Calu3 (cell line): ENCODE measurements at regions not wholly inside any gene's neighbourhood (a gene's known extent, or its start where the extent isn't known, plus 50 kb on each side); places are given as distances from the start of the nearest gene placed in this dataset.

Experiments used
- BruUV-seq: library from RNA; stranded (reverse); fragments of 400-500 nt; replicated peaks from 2 replicates; lab custom pipeline; 2021; lab: Mats Ljungman, UMichigan
- CTCF ChIA-PET: fragments of 300-600 bp; sonication (Branson Sonifier 250); formaldehyde crosslinking; loops from one replicate; lab custom pipeline; 2022; ENCODE audit warnings: antibody characterized with exemption; lab: Charles Lee
- DNase-seq: peaks from one replicate; pipeline ENCODE4 v3.0.0; 2022
- H3K27ac Mint-ChIP-seq: one replicate; pipeline ENCODE4 v1.8.0; 2022; ENCODE audit warnings: mixed read lengths; ENCODE audit not compliant: unreplicated experiment
- H3K27me3 Mint-ChIP-seq: one replicate; pipeline ENCODE4 v1.8.0; 2022; ENCODE audit warnings: mixed read lengths; ENCODE audit not compliant: unreplicated experiment
- H3K36me3 Mint-ChIP-seq: one replicate; pipeline ENCODE4 v1.8.0; 2022; ENCODE audit warnings: mild to moderate bottlenecking, moderate library complexity, mixed read lengths; ENCODE audit not compliant: insufficient read depth, unreplicated experiment
- H3K4me1 Mint-ChIP-seq: one replicate; pipeline ENCODE4 v1.8.0; 2022; ENCODE audit warnings: mild to moderate bottlenecking, low read depth, mixed read lengths; ENCODE audit not compliant: unreplicated experiment
- H3K4me3 Mint-ChIP-seq: one replicate; pipeline ENCODE4 v1.8.0; 2022; ENCODE audit warnings: mild to moderate bottlenecking, low read depth, moderate library complexity, mixed read lengths; ENCODE audit not compliant: unreplicated experiment
- H3K9me3 Mint-ChIP-seq: one replicate; pipeline ENCODE4 v1.8.0; 2022; ENCODE audit warnings: low read depth, mixed read lengths; ENCODE audit not compliant: unreplicated experiment
- CTCF ChIP-seq: fragments of 200-600 bp; IDR thresholded peaks from one replicate; pipeline ENCODE4 v1.8.0; 2022; ENCODE audit warnings: antibody characterized with exemption; ENCODE audit not compliant: unreplicated experiment
- intact Hi-C: fragments of 100-400 bp; cut with micrococcal nuclease; formaldehyde crosslinking; loops from one replicate; pipeline ENCODE4 v1.10.0; 2022; ENCODE audit not compliant: unreplicated experiment

GRCh38 chr10:31190488-31190887 lies 128.5 kb upstream of the ZEB1 start:
- Mint-ChIP-seq H3K9me3 (no peaks in the 10 kb centered on the region), H3K4me1 (peaks cover 9% of the 10 kb centered on the region), H3K27ac (no peak overlapping the region), H3K4me3 (no peak overlapping the region), H3K27me3 (no peaks in the 10 kb centered on the region), H3K36me3 (no peaks in the 10 kb centered on the region)
- BruUV-seq, result no TSS peak
- DNase-seq, result no peak
- intact Hi-C loops, result no loop called here
- CTCF ChIA-PET, result no interaction called here
- TF ChIP-seq CTCF, result no peak

GRCh38 chr10:31192475-31192874 lies 126.5 kb upstream of the ZEB1 start:
- intact Hi-C loops, result no loop called here
- no peak for DNase-seq
- Mint-ChIP-seq H3K36me3 (no peaks in the 10 kb centered on the region), H3K27ac (no peak overlapping the region), H3K4me3 (no peak overlapping the region), H3K27me3 (no peaks in the 10 kb centered on the region), H3K9me3 (no peaks in the 10 kb centered on the region), H3K4me1 (no peaks in the 10 kb centered on the region)
- CTCF ChIA-PET, result no interaction called here
- no TSS peak for BruUV-seq
- no peak for TF ChIP-seq CTCF

GRCh38 chr10:31194986-31195385 lies 124.0 kb upstream of the ZEB1 start:
- intact Hi-C loops, result no loop called here
- TF ChIP-seq CTCF, result no peak
- no peaks in the 10 kb centered on the region for H3K4me1 Mint-ChIP-seq
- no TSS peak for BruUV-seq
- H3K9me3 Mint-ChIP-seq, result no peaks in the 10 kb centered on the region
- H3K27me3 Mint-ChIP-seq, result no peaks in the 10 kb centered on the region
- no peak overlapping the region for H3K27ac Mint-ChIP-seq
- CTCF ChIA-PET, result no interaction called here
- no peak overlapping the region for H3K4me3 Mint-ChIP-seq
- no peak for DNase-seq
- no peaks in the 10 kb centered on the region for H3K36me3 Mint-ChIP-seq

- DNase-seq, result no peak
- Mint-ChIP-seq H3K36me3 (no peaks in the 10 kb centered on the region), H3K4me3 (no peak overlapping the region), H3K4me1 (no peaks in the 10 kb centered on the region), H3K27me3 (no peaks in the 10 kb centered on the region), H3K27ac (no peak overlapping the region), H3K9me3 (no peaks in the 10 kb centered on the region)
- TF ChIP-seq CTCF, result no peak
- CTCF ChIA-PET, result interaction anchor here (0.6 to 1.3 kb wide), 2 partner anchors 65 to 423 kb away, joined by 3 read pairs; no protein-coding TSS in a partner anchor
- intact Hi-C loops, result no loop called here
- no TSS peak for BruUV-seq
Measured at GRCh38 chr10:31197886-31198285, 121.1 kb upstream of the ZEB1 start.
